Adipocyte (in vitro differentiated cells): ENCODE measurements at regions not wholly inside any gene's neighbourhood (a gene's known extent, or its start where the extent isn't known, plus 50 kb on each side); places are given as distances from the start of the nearest gene placed in this dataset.
A peak's percentile ranks its signal among the peaks of the same experiment; 100 is the strongest.

ENCODE experiments used
- DNase-seq: peaks from one replicate; pipeline ENCODE4 v3.0.0-alpha.2; 2015; ENCODE audit warnings: low read depth
- H3K27me3 ChIP-seq: replicated peaks from 2 replicates; pipeline ENCODE4 v1.7.0; 2013; ENCODE audit warnings: mild to moderate bottlenecking, low read length, moderate library complexity; ENCODE audit not compliant: control insufficient read depth, insufficient read depth
- H3K36me3 ChIP-seq: 2 replicates; pipeline ENCODE4 v1.7.0; 2013; ENCODE audit warnings: low read length, mild to moderate bottlenecking, moderate library complexity; ENCODE audit not compliant: control insufficient read depth, insufficient read depth, severe bottlenecking
- H3K4me1 ChIP-seq: 2 replicates; pipeline ENCODE4 v1.7.0; 2013; ENCODE audit warnings: mild to moderate bottlenecking, low read length, moderate library complexity; ENCODE audit not compliant: control insufficient read depth, insufficient read depth
- H3K4me3 ChIP-seq: 2 replicates; pipeline ENCODE4 v1.7.0; 2013; ENCODE audit warnings: mild to moderate bottlenecking, low read length, moderate library complexity
- H3K9ac ChIP-seq: 2 replicates; pipeline ENCODE4 v1.7.0; 2013; ENCODE audit warnings: mild to moderate bottlenecking, low read length, moderate library complexity
- H3K9me3 ChIP-seq: 2 replicates; pipeline ENCODE4 v1.7.0; 2013; ENCODE audit warnings: mild to moderate bottlenecking, low read length, moderate library complexity; ENCODE audit not compliant: control insufficient read depth

DNA sequence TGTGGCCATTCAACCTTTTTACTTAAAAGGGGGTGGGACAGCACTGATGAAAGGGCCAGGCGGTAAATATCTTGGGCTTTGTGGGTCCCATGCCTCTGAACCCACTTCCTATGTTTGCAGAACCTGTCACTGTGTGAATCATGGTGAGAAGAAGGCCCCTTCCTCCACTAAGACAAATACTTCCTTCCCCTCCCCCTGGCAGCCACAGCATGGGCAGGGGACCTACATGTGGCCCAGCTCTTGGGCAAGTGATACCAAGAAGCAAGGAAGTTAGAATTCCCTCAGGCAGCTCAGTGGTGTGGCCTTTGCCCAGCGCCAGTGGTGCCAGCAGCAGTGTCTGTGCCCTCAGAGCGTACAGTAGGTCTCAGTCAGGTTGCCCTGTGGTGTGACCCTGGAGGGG, 168.6 kb downstream of the TRIM33 start:
- H3K4me3 ChIP-seq, result no peak overlapping the region
- DNase-seq, result no peak
- peaks cover 10% of the 10 kb centered on the region for H3K27me3 ChIP-seq
- peaks cover 10% of the 10 kb centered on the region for H3K4me1 ChIP-seq
- no peak overlapping the region for H3K9ac ChIP-seq
- no peaks in the 10 kb centered on the region for H3K9me3 ChIP-seq
- H3K36me3 ChIP-seq, result no peaks in the 10 kb centered on the region

DNA sequence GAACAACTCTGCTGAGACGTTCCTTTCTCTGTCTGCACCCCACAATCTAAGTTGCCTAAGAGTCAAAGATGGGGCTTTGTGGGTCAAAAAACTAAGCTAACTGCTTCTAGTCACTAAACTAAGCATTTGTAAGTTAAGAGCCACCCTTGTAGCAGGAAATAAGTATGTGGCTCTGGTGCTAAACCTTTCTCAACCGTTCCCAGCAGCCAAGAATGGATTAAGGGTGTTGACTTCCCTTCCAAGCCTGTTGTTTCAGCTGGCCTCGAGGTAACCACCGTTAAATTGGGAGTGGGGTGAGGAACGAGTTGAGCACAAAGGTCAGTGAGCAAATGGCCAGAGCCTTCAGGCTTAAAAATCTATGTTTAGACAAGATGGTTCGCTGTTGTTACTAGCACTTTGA, 169.1 kb downstream of the TRIM33 start:
- H3K4me3 ChIP-seq, result no peak overlapping the region
- peaks cover 9% of the 10 kb centered on the region for H3K4me1 ChIP-seq
- no peaks in the 10 kb centered on the region for H3K9me3 ChIP-seq
- peak; percentile 69 for DNase-seq
- H3K36me3 ChIP-seq, result no peaks in the 10 kb centered on the region
- no peak overlapping the region for H3K9ac ChIP-seq
- H3K27me3 ChIP-seq, result peaks cover 10% of the 10 kb centered on the region

DNA sequence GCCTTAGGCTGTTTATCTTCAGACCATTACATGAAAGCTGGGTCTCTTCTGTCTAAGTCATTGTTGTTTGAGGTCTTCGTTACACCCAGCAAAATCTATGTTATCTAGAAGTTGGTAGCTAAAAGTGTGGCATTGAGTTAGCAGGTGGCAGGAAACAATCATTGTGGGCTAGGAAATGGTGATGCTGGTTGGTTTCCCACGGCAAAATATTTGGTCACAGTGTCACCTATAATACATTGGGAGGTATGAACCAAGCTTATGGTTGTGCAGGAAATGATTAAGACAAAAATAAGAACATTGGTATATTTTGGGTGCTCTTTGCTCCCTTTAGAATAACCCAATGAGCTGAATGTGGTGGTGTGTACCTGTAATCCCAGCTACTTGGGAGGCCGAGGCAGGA, 169.7 kb downstream of the TRIM33 start:
- no peaks in the 10 kb centered on the region for H3K36me3 ChIP-seq
- no peaks in the 10 kb centered on the region for H3K9me3 ChIP-seq
- H3K9ac ChIP-seq, result no peak overlapping the region
- no peak for DNase-seq
- no peak overlapping the region for H3K4me3 ChIP-seq
- peaks cover 7% of the 10 kb centered on the region for H3K4me1 ChIP-seq
- peaks cover 10% of the 10 kb centered on the region for H3K27me3 ChIP-seq

DNA sequence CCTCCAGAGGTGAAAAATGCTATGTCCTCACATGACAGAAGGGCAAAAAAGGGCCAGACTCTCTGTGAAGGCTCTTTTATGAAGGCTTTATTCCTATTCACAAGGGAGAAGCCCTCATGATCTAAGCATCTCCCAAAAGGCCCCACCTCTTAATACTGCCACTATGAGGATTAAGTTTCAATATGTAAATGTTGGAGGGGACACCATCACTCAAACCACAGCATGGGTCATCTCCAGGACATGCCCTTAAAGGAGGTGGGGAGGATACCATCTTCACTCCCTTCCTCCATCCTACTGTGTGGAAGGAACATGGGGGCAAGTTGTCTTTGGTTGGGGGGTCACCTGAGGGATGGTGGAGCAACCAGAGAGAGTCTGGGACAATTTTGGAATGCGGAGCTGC, 170.1 kb downstream of the TRIM33 start:
- H3K4me3 ChIP-seq, result no peak overlapping the region
- no peak for DNase-seq

DNA sequence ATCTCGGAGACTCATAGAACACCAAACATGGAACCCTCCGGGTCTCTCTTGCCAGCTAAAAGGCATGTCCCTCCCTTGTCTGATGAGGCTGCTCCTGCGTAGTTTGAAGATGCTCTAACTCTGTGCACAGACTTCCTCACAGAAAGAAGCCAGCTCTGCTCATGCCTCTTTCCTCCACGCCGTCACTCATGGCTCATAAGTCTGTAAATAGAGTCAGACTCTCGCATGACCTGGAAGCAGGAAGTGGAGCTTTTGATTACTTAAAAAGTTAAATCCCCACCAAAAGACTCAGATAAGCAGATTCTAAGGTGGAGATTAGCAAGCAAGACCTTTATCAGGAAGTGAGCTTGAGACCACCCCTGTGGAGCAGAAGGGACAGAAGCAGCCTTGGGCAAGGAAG, 171.6 kb downstream of the TRIM33 start:
- Histone ChIP-seq H3K9me3 (no peaks in the 10 kb centered on the region), H3K27me3 (peaks cover 10% of the 10 kb centered on the region), H3K9ac (no peak overlapping the region), H3K4me1 (no peaks in the 10 kb centered on the region), H3K4me3 (no peak overlapping the region), H3K36me3 (no peaks in the 10 kb centered on the region)
- no peak for DNase-seq

More for the DNA sequence above, 170.1 kb downstream of the TRIM33 start:
- no peaks in the 10 kb centered on the region for H3K36me3 ChIP-seq
- H3K9me3 ChIP-seq, result no peaks in the 10 kb centered on the region
- peaks cover 10% of the 10 kb centered on the region for H3K27me3 ChIP-seq
- no peak overlapping the region for H3K9ac ChIP-seq
- peaks cover 5% of the 10 kb centered on the region for H3K4me1 ChIP-seq

DNA sequence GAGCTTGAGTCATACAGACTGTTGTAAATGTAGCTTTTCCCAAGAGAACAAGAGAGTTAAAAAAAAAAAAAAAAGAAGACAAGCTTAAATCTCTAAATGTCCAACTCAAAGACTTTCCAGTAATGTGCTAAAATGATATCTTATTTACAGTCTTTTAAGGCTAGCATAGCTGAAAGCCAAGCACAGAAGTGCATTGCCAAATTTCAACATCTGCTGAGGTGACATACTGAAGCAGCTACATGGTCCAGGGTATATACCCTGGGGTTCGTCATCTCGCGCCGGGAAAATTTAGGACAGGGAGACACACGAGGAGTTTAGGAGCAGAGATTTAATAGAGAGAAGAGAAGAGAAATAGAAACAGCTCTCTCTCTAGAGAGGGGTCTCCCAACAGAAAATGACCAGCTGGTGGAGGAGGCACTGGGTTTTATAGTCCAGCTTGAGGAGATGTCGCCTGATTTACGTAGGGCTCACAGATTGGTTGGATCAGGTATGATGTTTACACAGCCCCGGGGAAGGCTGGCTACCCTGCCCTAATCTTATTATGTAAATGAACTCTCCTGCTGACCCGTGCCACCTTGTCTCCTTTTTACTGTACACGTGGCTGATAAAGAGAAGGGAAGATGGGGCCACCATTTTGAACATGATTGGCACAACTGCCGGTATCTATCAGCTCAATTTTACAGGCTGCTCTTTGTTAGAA, 172.7 kb downstream of the TRIM33 start:
- H3K27me3 ChIP-seq, result peaks cover 10% of the 10 kb centered on the region
- no peaks in the 10 kb centered on the region for H3K9me3 ChIP-seq
- H3K36me3 ChIP-seq, result no peaks in the 10 kb centered on the region
- no peak for DNase-seq
- H3K4me3 ChIP-seq, result no peak overlapping the region
- H3K9ac ChIP-seq, result no peak overlapping the region
- H3K4me1 ChIP-seq, result no peaks in the 10 kb centered on the region

DNA sequence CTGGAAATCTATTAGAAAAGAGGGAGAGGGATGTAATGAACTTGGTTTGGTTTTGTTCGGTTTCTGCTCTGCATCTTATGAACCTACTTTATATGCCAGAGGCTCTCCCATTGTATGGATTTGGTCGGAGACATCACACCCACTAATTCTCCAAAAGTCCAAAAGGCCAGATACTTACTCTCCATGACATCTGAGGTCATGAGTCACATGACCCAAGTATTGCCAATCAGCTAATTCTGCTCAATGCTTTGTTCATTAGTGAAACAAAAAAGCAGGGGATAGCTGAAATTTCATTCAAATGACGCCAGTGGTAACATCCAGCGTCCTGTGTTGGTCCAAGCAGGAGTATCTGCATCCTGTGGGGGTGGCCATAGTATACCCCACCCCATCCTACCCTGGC, 173.6 kb downstream of the TRIM33 start:
- Histone ChIP-seq H3K9ac (no peak overlapping the region), H3K36me3 (no peaks in the 10 kb centered on the region), H3K27me3 (peaks cover 10% of the 10 kb centered on the region), H3K4me1 (no peaks in the 10 kb centered on the region), H3K9me3 (no peaks in the 10 kb centered on the region), H3K4me3 (no peak overlapping the region)
- DNase-seq, result no peak

DNA sequence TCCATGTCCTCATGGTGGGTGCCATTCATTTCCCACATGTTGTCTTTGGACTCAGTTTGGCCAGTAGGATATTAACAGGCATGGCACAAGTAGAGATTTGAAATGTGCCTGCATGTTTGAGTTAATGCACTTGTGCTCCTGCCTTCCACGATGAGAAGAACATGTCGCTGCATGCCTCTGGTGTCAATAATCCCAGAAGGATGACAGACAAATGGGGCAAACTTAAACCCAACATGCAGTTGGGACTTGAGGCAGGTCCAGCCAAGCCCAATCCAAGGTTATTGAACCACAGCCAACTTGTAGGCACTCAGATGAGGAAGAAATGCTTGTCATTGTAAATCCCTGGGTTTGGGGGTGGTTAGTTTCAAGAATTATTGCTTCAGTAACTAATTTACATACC, 174.6 kb downstream of the TRIM33 start:
- no peak overlapping the region for H3K9ac ChIP-seq

DNA sequence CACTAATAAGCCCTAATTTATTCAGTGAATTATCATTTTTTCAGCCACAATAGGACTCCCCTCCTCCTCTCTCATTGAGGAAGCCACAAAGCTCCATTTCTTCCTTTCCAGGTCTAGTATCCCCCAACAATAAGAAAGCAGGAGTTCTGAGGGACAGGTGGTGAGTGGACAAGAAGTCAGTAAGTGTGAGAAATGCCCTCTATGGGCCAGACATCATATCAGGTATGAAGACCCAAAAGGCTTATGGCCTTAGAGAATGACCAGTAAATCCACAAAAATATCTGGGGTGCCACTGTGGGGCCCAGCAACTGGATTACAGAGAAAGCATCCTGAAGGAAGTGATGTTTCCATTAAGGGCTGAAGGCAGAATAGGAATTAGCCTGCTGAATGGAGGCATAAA, 175.7 kb downstream of the TRIM33 start:
- Histone ChIP-seq H3K9ac (no peak overlapping the region), H3K4me3 (no peak overlapping the region), H3K36me3 (no peaks in the 10 kb centered on the region), H3K9me3 (no peaks in the 10 kb centered on the region), H3K4me1 (no peaks in the 10 kb centered on the region), H3K27me3 (peaks cover 15% of the 10 kb centered on the region)
- no peak for DNase-seq

More for the DNA sequence above, 174.6 kb downstream of the TRIM33 start:
- DNase-seq, result no peak
- Histone ChIP-seq H3K4me1 (no peaks in the 10 kb centered on the region), H3K36me3 (no peaks in the 10 kb centered on the region), H3K9me3 (no peaks in the 10 kb centered on the region), H3K27me3 (peaks cover 10% of the 10 kb centered on the region), H3K4me3 (no peak overlapping the region)

DNA sequence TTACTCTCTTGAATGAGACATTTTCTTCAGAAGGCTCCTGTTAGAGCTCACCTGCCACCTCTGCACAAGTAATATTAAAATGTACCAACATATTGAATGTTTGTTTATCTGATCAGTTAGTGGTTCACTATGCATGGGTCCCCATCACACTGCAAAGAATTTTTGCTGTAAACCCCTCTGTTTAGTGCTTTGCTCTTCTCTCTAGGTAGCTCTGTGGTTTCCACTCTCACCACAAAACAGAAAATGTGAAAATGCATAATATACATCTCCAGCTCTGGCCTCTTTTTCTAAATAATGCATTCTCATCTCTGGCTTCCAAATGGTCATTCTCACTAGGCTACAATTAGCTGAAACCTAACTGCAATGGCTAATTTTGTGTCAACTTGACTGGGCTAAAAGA, 176.7 kb downstream of the TRIM33 start:
- no peak overlapping the region for H3K9ac ChIP-seq
- DNase-seq, result no peak
- no peak overlapping the region for H3K4me3 ChIP-seq
- H3K27me3 ChIP-seq, result peaks cover 16% of the 10 kb centered on the region
- H3K36me3 ChIP-seq, result no peaks in the 10 kb centered on the region
- H3K4me1 ChIP-seq, result no peaks in the 10 kb centered on the region
- no peaks in the 10 kb centered on the region for H3K9me3 ChIP-seq

DNA sequence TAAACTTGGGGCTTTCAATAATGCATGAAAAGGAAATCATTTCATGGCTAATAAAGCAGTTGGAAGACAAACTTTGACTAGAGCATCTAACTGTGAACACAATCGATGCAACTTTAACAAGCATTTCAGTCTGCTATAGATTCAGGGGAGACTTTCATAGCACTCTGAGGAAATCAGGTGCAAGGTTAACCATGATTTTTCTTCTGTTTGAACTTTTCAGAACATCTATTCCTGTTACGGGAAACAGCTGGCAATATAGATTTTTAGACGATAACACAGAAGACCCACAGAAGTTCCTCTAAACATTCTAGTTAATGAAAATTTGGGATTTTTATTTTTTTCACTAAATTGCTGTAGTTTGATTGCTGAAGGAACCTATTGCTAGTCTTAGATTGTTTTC, 177.3 kb downstream of the TRIM33 start:
- Histone ChIP-seq H3K4me1 (no peaks in the 10 kb centered on the region), H3K9me3 (no peaks in the 10 kb centered on the region), H3K36me3 (no peaks in the 10 kb centered on the region), H3K9ac (no peak overlapping the region), H3K27me3 (peaks cover 10% of the 10 kb centered on the region), H3K4me3 (no peak overlapping the region)
- DNase-seq, result no peak

DNA sequence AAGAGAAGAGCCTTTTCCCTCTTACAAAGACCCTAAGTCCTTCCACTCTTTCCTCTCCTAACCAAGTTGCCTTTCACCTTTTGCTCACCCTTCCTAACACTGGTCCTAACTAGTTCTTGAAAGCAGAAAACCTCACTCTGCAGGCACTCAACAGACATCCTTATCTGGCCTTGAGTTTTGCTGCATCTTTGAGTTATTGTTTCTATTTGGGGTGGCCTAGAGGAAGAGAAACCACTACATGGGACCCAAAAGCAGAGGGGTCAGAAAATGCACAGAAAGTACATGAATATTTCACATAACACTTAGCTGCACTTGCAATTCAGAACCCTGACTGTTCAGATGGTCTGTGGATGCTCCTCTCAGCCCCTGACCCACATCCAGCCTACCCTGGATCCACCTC, 178.3 kb upstream of the SYT6 start:
- H3K4me1 ChIP-seq, result no peaks in the 10 kb centered on the region

More for the DNA sequence above, 178.3 kb upstream of the SYT6 start:
- Histone ChIP-seq H3K9me3 (peaks cover 7% of the 10 kb centered on the region), H3K36me3 (no peaks in the 10 kb centered on the region), H3K4me3 (no peak overlapping the region), H3K27me3 (peaks cover 10% of the 10 kb centered on the region), H3K9ac (no peak overlapping the region)
- no peak for DNase-seq
